Activated CD4-positive, alpha-beta memory T cell treated with anti-CD3 and anti-CD28 coated beads for 36 hours (primary cell): ENCODE measurements at regions not wholly inside any gene's neighbourhood (a gene's known extent, or its start where the extent isn't known, plus 50 kb on each side); places are given as distances from the start of the nearest gene placed in this dataset.

Experiments
- CTCF ChIA-PET: fragments of 350-600 bp; sonication (Branson Sonifier 250); formaldehyde crosslinking; loops from one replicate; lab custom pipeline; 2021; ENCODE audit warnings: antibody characterized with exemption, inconsistent platforms; lab: Charles Lee
- POLR2A ChIA-PET: fragments of 350-600 bp; sonication (Branson Sonifier 250); formaldehyde crosslinking; loops from one replicate; lab custom pipeline; 2021; ENCODE audit warnings: antibody characterized with exemption; lab: Charles Lee
- DNase-seq: peaks from one replicate; pipeline ENCODE4 v3.0.0-alpha.2; 2020
- H3K27ac Mint-ChIP-seq: one replicate; pipeline ENCODE4 v1.8.0; 2021; ENCODE audit warnings: mixed read lengths
- H3K27me3 Mint-ChIP-seq: one replicate; pipeline ENCODE4 v1.8.0; 2021; ENCODE audit warnings: mixed read lengths
- H3K36me3 Mint-ChIP-seq: one replicate; pipeline ENCODE4 v1.8.0; 2021; ENCODE audit warnings: mixed read lengths
- H3K4me1 Mint-ChIP-seq: one replicate; pipeline ENCODE4 v1.8.0; 2021; ENCODE audit warnings: low read depth, mixed read lengths
- H3K4me3 Mint-ChIP-seq: one replicate; pipeline ENCODE4 v1.8.0; 2021; ENCODE audit warnings: mild to moderate bottlenecking, mixed read lengths
- H3K9me3 Mint-ChIP-seq: one replicate; pipeline ENCODE4 v1.8.0; 2021; ENCODE audit warnings: mixed read lengths
- intact Hi-C: fragments of 100-400 bp; cut with micrococcal nuclease; formaldehyde crosslinking; loops from one replicate; pipeline ENCODE4 v1.15.1; 2023

DNA sequence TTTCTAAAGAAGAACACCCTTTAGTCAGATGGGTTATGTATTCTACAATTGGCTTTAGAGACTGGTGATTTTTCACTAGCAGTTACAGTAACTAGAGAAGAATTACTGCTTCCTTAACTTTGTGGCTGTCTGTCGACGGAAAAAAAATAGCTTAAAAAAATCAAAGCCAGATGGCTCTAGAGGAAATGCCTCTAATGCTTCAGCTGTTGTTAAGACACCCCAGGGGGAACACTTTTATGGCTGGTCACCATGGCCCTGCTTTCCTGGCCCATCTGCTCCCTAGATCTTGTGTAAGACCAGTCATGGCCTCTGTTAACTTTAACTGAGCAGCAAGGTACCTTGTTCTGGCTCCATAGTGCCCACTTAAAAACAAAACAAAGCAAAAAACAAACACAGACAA is 198.6 kb upstream of the PLSCR5 start:
- Mint-ChIP-seq H3K9me3 (no peaks in the 10 kb centered on the region), H3K27me3 (no peaks in the 10 kb centered on the region), H3K36me3 (no peaks in the 10 kb centered on the region), H3K27ac (no peak overlapping the region), H3K4me1 (no peaks in the 10 kb centered on the region), H3K4me3 (no peak overlapping the region)
- intact Hi-C loops: no loop called here
- CTCF ChIA-PET: no interaction called here
- POLR2A ChIA-PET: no interaction called here
- DNase-seq: no peak

DNA sequence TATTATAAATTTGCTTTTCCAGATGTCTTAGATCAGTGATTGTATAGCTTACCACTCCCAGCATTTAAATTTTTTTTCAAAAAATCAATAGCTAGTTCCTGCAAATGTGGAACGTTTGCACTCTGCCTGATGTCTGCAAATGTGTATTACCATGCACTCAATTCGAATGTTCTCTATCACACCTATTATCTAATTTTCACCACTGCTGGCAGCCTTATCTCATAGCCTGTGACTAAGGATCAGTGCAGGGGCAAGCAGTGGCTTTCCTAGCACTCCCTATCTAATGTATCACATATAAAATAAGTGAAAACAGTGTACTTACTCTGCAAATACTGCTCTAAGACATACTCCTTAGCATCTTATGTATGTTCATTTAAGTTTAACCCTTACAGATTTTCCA is 196.3 kb upstream of the PLSCR5 start:
- intact Hi-C loops: no loop called here
- no peaks in the 10 kb centered on the region for H3K4me1 Mint-ChIP-seq
- no peak for DNase-seq
- H3K36me3 Mint-ChIP-seq: no peaks in the 10 kb centered on the region
- CTCF ChIA-PET: no interaction called here
- H3K27ac Mint-ChIP-seq: no peak overlapping the region
- no peaks in the 10 kb centered on the region for H3K27me3 Mint-ChIP-seq
- POLR2A ChIA-PET: no interaction called here
- H3K9me3 Mint-ChIP-seq: no peaks in the 10 kb centered on the region
- H3K4me3 Mint-ChIP-seq: no peak overlapping the region

DNA sequence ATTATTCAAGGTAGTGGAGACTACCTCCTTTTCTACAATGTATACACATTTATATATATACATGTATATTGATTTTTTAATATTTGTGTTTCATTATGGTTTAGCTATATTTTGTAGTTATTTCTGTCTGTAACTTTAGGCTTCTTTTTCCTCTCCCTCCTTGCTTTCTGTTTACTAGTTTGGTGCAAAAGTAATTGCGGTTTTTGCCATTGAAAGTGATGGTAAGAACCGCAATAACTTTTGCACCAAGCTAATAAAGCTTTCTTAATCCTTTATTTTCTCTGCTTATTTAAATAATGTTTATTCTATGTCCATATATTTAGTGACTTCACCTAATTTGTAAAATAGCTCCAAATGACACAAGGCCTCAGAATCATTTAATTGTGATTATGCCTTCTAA is 195.3 kb upstream of the PLSCR5 start:
- intact Hi-C loops: no loop called here
- Mint-ChIP-seq H3K4me1 (no peaks in the 10 kb centered on the region), H3K9me3 (no peaks in the 10 kb centered on the region), H3K36me3 (no peaks in the 10 kb centered on the region), H3K27ac (no peak overlapping the region), H3K27me3 (no peaks in the 10 kb centered on the region), H3K4me3 (no peak overlapping the region)
- POLR2A ChIA-PET: no interaction called here
- CTCF ChIA-PET: no interaction called here
- DNase-seq: no peak

DNA sequence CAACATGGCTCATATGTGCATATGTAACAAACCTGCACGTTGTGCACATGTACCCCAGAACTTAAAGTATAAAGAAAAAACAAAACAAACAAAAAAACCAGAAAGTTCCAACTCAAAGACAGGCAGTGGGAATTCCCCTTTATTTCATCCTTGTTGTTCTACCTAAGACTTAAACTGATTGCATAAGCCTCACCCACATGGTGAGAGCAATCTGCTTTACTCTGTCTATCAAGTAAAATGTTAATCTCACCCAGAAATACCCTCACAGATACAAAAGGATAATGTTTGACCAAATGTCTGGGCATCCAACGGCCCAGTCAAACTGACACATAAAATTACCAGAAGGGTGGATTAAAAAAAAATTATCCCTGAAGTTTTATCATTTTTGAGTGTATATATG is 190.9 kb upstream of the PLSCR5 start:
- Mint-ChIP-seq H3K9me3 (no peaks in the 10 kb centered on the region), H3K4me3 (no peak overlapping the region), H3K36me3 (no peaks in the 10 kb centered on the region), H3K4me1 (no peaks in the 10 kb centered on the region), H3K27me3 (no peaks in the 10 kb centered on the region), H3K27ac (no peak overlapping the region)
- intact Hi-C loops: no loop called here
- POLR2A ChIA-PET: no interaction called here
- no peak for DNase-seq
- CTCF ChIA-PET: no interaction called here

DNA sequence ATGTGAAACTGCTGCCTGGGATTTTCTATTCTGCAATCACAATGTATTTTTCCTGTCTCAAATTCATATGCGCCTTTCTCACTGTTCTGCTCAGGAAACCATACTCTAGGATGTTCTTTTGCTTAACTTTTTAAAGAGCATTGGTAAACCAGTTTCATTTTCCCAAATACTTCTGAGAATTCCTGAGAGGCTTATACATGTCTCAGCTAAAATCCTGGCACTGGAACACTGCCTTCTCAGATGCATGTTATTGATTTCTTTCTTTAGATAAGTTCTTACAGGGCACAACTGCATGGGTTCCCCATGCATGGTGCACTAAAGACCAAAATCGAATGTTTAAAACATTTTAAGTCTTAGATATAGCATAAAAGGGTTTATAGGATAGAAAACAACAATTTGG is 178.3 kb upstream of the PLSCR5 start:
- Mint-ChIP-seq H3K27ac (no peak overlapping the region), H3K27me3 (no peaks in the 10 kb centered on the region), H3K4me3 (no peak overlapping the region), H3K4me1 (no peaks in the 10 kb centered on the region), H3K36me3 (no peaks in the 10 kb centered on the region), H3K9me3 (no peaks in the 10 kb centered on the region)
- CTCF ChIA-PET: no interaction called here
- intact Hi-C loops: no loop called here
- no peak for DNase-seq
- POLR2A ChIA-PET: no interaction called here

DNA sequence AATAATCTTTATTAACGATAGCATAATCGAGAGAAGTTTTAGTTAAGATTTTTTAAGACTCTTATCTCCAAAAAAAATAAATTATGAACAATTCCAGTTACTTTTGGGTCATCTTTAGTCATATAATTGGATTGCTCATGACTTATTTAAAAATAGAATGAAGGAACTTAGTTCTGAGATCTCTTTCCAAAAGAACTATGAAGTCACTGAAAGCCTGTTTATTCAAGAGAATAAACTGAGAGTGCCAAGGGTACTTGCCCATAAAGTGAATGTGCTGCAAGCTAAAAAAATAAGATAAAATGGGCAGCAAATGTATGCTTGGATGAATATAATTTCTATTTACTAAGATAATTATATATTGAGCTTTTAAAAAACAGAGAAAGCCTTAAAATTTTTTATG is 176.5 kb upstream of the PLSCR5 start:
- no peak for DNase-seq
- no peaks in the 10 kb centered on the region for H3K4me1 Mint-ChIP-seq
- H3K27ac Mint-ChIP-seq: no peak overlapping the region
- intact Hi-C loops: no loop called here
- POLR2A ChIA-PET: no interaction called here
- no peaks in the 10 kb centered on the region for H3K27me3 Mint-ChIP-seq
- no peaks in the 10 kb centered on the region for H3K36me3 Mint-ChIP-seq
- peaks cover 3% of the 10 kb centered on the region for H3K9me3 Mint-ChIP-seq
- CTCF ChIA-PET: no interaction called here
- H3K4me3 Mint-ChIP-seq: no peak overlapping the region

DNA sequence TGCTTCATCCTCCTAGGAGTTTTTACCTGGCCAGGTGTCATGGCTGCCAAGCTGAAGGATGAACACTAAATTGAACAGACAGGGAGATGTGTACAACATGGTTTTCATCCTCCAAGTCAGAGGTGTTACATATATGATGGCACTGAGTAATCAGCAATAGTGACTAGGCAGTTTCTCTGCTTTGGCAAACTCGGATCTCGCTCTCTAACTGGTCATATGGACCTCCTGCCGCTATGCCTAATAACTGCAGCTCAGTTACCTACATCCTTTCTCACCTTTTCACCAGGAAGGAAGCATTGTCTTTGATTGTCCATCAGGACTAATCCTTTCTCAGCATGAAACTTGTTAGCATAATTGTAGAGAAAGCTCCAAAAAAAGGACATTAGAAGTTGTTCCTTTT is 175.9 kb upstream of the PLSCR5 start:
- H3K36me3 Mint-ChIP-seq: no peaks in the 10 kb centered on the region
- no peaks in the 10 kb centered on the region for H3K4me1 Mint-ChIP-seq
- intact Hi-C loops: no loop called here
- no peak overlapping the region for H3K4me3 Mint-ChIP-seq
- DNase-seq: no peak
- no peak overlapping the region for H3K27ac Mint-ChIP-seq
- peaks cover 3% of the 10 kb centered on the region for H3K9me3 Mint-ChIP-seq
- ChIA-PET CTCF (no interaction called here), POLR2A (no interaction called here)
- H3K27me3 Mint-ChIP-seq: no peaks in the 10 kb centered on the region

DNA sequence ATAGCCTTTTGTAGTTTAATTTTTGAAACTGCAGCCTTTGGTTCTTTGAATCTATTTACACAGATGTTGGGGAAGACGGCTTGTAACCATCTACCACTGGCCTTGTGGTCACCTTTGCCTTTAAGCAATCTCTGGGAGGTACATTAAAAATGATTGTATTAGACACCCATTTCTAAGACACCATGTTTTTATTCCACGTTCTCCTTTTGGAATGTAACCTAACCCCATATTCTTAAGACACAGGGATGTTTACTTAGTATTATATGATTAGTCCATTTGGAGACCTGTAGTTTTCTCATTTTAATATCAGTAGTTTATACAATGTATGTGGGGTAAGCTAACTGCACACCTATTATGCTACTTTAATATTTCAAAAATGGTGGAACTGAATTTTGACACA is 175.1 kb upstream of the PLSCR5 start:
- DNase-seq: no peak
- H3K9me3 Mint-ChIP-seq: peaks cover 3% of the 10 kb centered on the region
- H3K4me1 Mint-ChIP-seq: no peaks in the 10 kb centered on the region
- ChIA-PET POLR2A (no interaction called here), CTCF (no interaction called here)
- H3K36me3 Mint-ChIP-seq: no peaks in the 10 kb centered on the region
- no peak overlapping the region for H3K4me3 Mint-ChIP-seq
- intact Hi-C loops: no loop called here
- no peaks in the 10 kb centered on the region for H3K27me3 Mint-ChIP-seq
- no peak overlapping the region for H3K27ac Mint-ChIP-seq

DNA sequence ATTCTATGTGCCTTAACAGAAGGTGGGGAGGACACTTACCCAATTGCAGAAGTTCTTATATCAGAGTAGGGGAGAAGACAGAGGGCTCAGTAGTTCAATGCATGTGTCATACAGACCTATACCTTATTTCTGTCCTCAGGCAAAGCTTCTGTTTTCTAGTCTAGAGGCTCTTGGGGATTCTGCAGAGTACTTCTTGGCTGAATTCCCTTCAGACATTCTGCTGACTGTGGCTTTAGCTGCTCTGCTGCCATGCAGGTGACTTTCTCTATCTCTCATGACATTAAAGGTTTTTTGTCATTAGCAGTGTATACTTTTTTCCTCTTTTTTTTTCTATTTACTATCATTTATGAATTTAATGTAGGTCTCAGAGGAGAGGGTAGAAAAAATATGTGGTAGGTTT is 172.8 kb upstream of the PLSCR5 start:
- intact Hi-C loops: no loop called here
- CTCF ChIA-PET: no interaction called here
- POLR2A ChIA-PET: no interaction called here
- no peak overlapping the region for H3K4me3 Mint-ChIP-seq
- no peak for DNase-seq
- no peaks in the 10 kb centered on the region for H3K36me3 Mint-ChIP-seq
- no peak overlapping the region for H3K27ac Mint-ChIP-seq
- peaks cover 7% of the 10 kb centered on the region for H3K9me3 Mint-ChIP-seq
- no peaks in the 10 kb centered on the region for H3K27me3 Mint-ChIP-seq
- H3K4me1 Mint-ChIP-seq: no peaks in the 10 kb centered on the region

DNA sequence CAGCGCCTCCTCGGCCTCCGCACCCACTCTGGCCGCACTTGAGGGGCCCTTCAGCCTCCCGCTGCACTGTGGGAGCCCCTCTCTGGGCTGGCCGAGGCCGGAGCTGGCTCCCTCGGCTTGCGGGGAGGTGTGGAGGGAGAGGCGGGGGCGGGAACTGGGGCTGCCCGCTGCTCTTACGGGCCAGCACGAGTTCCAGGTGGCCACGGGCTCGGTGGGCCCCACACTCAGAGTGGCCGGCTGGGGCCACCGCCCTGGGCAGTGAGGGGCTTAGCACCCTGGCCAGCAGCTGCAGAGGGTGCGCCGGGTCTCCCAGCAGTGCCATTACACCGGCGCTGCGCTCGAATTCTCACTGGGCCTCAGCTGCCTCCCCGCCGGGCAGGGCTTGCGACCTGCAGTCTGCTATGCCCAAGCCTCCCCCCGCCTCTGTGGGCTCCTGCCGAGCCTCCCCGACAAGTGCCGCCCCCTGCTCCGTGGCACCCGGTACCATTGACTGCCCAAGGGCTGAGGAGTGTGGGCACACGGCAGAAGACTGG is 167.1 kb upstream of the PLSCR5 start:
- DNase-seq: no peak
- intact Hi-C loops: no loop called here
- Mint-ChIP-seq H3K36me3 (no peaks in the 10 kb centered on the region), H3K4me3 (no peak overlapping the region), H3K27ac (no peak overlapping the region), H3K9me3 (peaks cover 6% of the 10 kb centered on the region), H3K4me1 (no peaks in the 10 kb centered on the region), H3K27me3 (no peaks in the 10 kb centered on the region)
- ChIA-PET POLR2A (no interaction called here), CTCF (no interaction called here)

DNA sequence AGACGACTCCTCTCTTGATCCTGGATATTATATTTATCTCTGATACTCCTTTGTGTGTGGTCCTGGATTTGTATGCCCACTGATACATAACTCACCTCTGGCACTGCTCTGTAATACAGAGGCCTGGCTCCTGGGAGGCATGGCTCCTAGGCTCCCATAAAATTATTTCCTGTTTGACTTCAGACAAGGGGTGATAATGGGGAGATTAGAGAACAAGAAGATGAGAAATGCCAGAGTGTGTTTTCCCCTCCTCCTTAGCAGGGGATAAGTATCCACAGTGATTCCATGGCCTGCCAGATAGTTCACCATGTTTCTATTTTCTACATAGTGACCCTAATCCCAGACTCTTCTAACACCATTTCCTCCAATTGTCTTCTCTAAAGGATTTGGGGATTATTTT is 165.7 kb upstream of the PLSCR5 start:
- Mint-ChIP-seq H3K9me3 (peaks cover 6% of the 10 kb centered on the region), H3K4me3 (no peak overlapping the region), H3K27me3 (no peaks in the 10 kb centered on the region), H3K36me3 (no peaks in the 10 kb centered on the region), H3K27ac (no peak overlapping the region), H3K4me1 (no peaks in the 10 kb centered on the region)
- intact Hi-C loops: no loop called here
- DNase-seq: no peak
- ChIA-PET CTCF (no interaction called here), POLR2A (no interaction called here)

DNA sequence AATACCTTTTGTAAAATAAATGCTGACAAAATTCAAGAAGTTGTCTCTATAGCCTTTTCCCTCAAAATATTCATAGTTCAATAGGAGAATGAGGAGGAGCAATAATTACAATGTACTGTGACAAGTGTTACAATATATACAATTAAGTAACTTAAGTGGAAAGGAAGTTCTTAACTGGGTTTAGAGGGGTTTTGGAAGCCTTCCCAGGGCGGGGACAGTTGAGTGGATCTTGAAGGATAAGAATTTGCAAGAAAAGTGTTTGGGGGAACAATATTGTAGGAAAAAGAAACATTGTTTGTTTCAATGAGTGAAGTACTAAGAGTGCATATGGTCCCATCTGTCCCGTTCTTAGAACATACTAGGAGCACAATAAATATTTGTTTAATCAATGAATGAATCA is 165.2 kb upstream of the PLSCR5 start:
- DNase-seq: no peak
- H3K4me3 Mint-ChIP-seq: no peak overlapping the region
- no peaks in the 10 kb centered on the region for H3K27me3 Mint-ChIP-seq
- peaks cover 6% of the 10 kb centered on the region for H3K9me3 Mint-ChIP-seq
- no peaks in the 10 kb centered on the region for H3K36me3 Mint-ChIP-seq
- POLR2A ChIA-PET: no interaction called here
- CTCF ChIA-PET: no interaction called here
- no peak overlapping the region for H3K27ac Mint-ChIP-seq
- no peaks in the 10 kb centered on the region for H3K4me1 Mint-ChIP-seq
- intact Hi-C loops: no loop called here

DNA sequence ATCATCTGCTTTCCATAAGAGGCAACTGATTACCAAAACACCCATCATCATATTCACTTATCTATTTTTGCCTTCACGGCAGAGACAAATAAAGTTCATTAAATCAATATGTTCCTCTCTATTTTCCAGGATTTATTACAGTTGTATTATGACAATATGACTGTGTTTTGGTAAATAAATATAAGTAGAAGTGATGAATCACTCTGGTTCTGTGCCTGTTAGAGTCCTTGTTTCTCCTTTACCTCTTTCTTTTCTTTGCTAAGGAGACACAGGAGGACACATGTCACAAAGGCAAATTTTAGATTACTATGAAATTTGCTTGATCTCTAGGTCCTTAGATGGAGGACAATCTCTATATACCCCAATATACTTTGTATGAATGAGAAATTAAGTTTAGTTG is 152.6 kb upstream of the PLSCR5 start:
- intact Hi-C loops: no loop called here
- Mint-ChIP-seq H3K36me3 (no peaks in the 10 kb centered on the region), H3K9me3 (peaks cover 2% of the 10 kb centered on the region), H3K27me3 (no peaks in the 10 kb centered on the region), H3K4me1 (no peaks in the 10 kb centered on the region), H3K27ac (no peak overlapping the region), H3K4me3 (no peak overlapping the region)
- no peak for DNase-seq
- CTCF ChIA-PET: no interaction called here
- POLR2A ChIA-PET: no interaction called here

DNA sequence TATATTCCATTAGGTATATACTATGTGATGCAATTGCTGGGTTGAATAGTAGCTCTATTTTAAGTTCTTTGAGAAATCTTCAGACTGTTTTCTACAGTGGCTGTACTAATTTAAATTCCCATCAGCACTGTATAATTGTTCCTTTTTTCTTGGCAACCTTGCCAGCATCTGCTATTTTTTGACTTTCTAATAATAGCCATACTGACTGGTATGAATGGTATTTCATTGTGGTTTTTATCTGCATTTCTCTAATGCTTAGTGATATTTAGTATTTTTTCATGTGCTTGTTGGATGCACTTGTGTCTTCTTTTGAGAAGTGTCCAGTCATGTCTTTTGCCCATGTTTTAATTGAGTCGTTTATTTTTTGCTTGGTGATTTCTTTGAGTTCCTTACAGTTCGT is 145.1 kb upstream of the PLSCR5 start:
- intact Hi-C loops: no loop called here
- Mint-ChIP-seq H3K36me3 (no peaks in the 10 kb centered on the region), H3K4me1 (no peaks in the 10 kb centered on the region), H3K9me3 (no peaks in the 10 kb centered on the region), H3K27me3 (no peaks in the 10 kb centered on the region), H3K27ac (no peak overlapping the region), H3K4me3 (no peak overlapping the region)
- POLR2A ChIA-PET: no interaction called here
- no peak for DNase-seq
- CTCF ChIA-PET: no interaction called here
